Spleen (tissue), 7 donors: ENCODE measurements at regions not wholly inside any gene's neighbourhood (a gene's known extent, or its start where the extent isn't known, plus 50 kb on each side); places are given as distances from the start of the nearest gene placed in this dataset.

Experiments used
- POLR2A ChIP-seq, 3 donors: fragments of 450-650 bp; IDR thresholded peaks; one replicate each; pipeline ENCODE4 v1.5.1; 2017; ENCODE audit warnings: antibody characterized with exemption in 3 of 3, mild to moderate bottlenecking in 1 of 3
- POLR2AphosphoS5 ChIP-seq, 3 donors: sonication (generic); formaldehyde crosslinking; IDR thresholded peaks; one replicate each; pipeline ENCODE4 v1.5.1; 2017; ENCODE audit warnings: antibody characterized with exemption in 3 of 3
- TF ChIP-seq, protein P1 (sequence below), 11 experiments: fragments of 200-600 bp in 7 of 11; fragments of 450-650 bp in 4 of 11; sonication (generic) in 4 of 11; IDR thresholded peaks in 8 of 11; conservative IDR thresholded peaks in 3 of 11; 1 replicate in 7 of 11; 2 replicates in 4 of 11; pipeline versions ENCODE4 v1.4.0 to v1.8.0; 2016 to 2021; ENCODE audit warnings: antibody characterized with exemption in 11 of 11, inconsistent platforms in 4 of 11, mild to moderate bottlenecking in 1 of 11
- donor health status: DM: no; HTN: no; CAD: no; lungs with moderate emphysema.
- donor health status: DM: no; HTN: no; CAD: no.
- donor health status: DM: no; HTN: no; CAD: no.

- TF ChIP-seq, protein P1, sequence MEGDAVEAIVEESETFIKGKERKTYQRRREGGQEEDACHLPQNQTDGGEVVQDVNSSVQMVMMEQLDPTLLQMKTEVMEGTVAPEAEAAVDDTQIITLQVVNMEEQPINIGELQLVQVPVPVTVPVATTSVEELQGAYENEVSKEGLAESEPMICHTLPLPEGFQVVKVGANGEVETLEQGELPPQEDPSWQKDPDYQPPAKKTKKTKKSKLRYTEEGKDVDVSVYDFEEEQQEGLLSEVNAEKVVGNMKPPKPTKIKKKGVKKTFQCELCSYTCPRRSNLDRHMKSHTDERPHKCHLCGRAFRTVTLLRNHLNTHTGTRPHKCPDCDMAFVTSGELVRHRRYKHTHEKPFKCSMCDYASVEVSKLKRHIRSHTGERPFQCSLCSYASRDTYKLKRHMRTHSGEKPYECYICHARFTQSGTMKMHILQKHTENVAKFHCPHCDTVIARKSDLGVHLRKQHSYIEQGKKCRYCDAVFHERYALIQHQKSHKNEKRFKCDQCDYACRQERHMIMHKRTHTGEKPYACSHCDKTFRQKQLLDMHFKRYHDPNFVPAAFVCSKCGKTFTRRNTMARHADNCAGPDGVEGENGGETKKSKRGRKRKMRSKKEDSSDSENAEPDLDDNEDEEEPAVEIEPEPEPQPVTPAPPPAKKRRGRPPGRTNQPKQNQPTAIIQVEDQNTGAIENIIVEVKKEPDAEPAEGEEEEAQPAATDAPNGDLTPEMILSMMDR (IDR thresholded peaks at IDR 0.05 in 8 of 11, conservative IDR thresholded peaks at IDR 0.05 in 3 of 11), result no peak
- no peak for TF ChIP-seq POLR2A (IDR thresholded peaks at IDR 0.05)
- no peak for TF ChIP-seq POLR2AphosphoS5 (IDR thresholded peaks at IDR 0.05)
These were observed 177.5 kb downstream of the ANAPC1 start for GRCh38 chr2:111706481-111707001.
